HG02798 (cell line): ENCODE measurements at regions not wholly inside any gene's neighbourhood (a gene's known extent, or its start where the extent isn't known, plus 50 kb on each side); places are given as distances from the start of the nearest gene placed in this dataset.
"Not testable (repeated sequence)": the region's sequence is repeated elsewhere in the genome, so short reads cannot be mapped to it uniquely, and the experiment has no call there.

Experiments
- ATAC-seq: cut with Tn5 transposase; IDR thresholded peaks from one replicate; pipeline ENCODE4 v1.9.1; 2021; ENCODE audit warnings: mild to moderate bottlenecking; ENCODE audit not compliant: unreplicated experiment, poor library complexity

GRCh38 chr16:65574326-65574966 is 452.6 kb upstream of the CDH11 start:
- no peak for ATAC-seq

- ATAC-seq, result no peak
Observed at GRCh38 chr16:65572156-65572555, 450.3 kb upstream of the CDH11 start.

GRCh38 chr16:65570261-65570660 is 448.4 kb upstream of the CDH11 start:
- ATAC-seq, result no peak

- ATAC-seq, result no peak
Observed at GRCh38 chr16:65559846-65560245, 438.0 kb upstream of the CDH11 start.

- ATAC-seq, result not testable (repeated sequence)
Observed at GRCh38 chr16:65549689-65550088, 427.8 kb upstream of the CDH11 start.

GRCh38 chr16:65548470-65548869 is 426.6 kb upstream of the CDH11 start:
- no peak for ATAC-seq

- ATAC-seq, result no peak
Observed at GRCh38 chr16:65547772-65548446, 426.0 kb upstream of the CDH11 start.

GRCh38 chr16:65546353-65546791 is 424.5 kb upstream of the CDH11 start:
- no peak for ATAC-seq

- no peak for ATAC-seq
Observed at GRCh38 chr16:65545413-65545956, 423.6 kb upstream of the CDH11 start.

GRCh38 chr16:65543781-65544740 is 422.2 kb upstream of the CDH11 start:
- ATAC-seq, result no peak

GRCh38 chr16:65541646-65542045 is 419.8 kb upstream of the CDH11 start:
- ATAC-seq, result no peak

GRCh38 chr16:65540901-65541300 is 419.0 kb upstream of the CDH11 start:
- no peak for ATAC-seq

- ATAC-seq, result no peak
Observed at GRCh38 chr16:65538976-65539375, 417.1 kb upstream of the CDH11 start.

GRCh38 chr16:65537336-65537735 is 415.5 kb upstream of the CDH11 start:
- ATAC-seq, result no peak

GRCh38 chr16:65534121-65534528 is 412.3 kb upstream of the CDH11 start:
- no peak for ATAC-seq

GRCh38 chr16:65532846-65533245 is 411.0 kb upstream of the CDH11 start:
- no peak for ATAC-seq

GRCh38 chr16:65532258-65532657 is 410.4 kb upstream of the CDH11 start:
- no peak for ATAC-seq

GRCh38 chr16:65531475-65531874 is 409.6 kb upstream of the CDH11 start:
- no peak for ATAC-seq

GRCh38 chr16:65525707-65526106 is 403.8 kb upstream of the CDH11 start:
- ATAC-seq, result no peak

- no peak for ATAC-seq
Observed at GRCh38 chr16:65524997-65525396, 403.1 kb upstream of the CDH11 start.

GRCh38 chr16:65524231-65524630 is 402.4 kb upstream of the CDH11 start:
- no peak for ATAC-seq
